SH-SY5Y (cell line): ENCODE measurements at regions not wholly inside any gene's neighbourhood (a gene's known extent, or its start where the extent isn't known, plus 50 kb on each side); places are given as distances from the start of the nearest gene placed in this dataset.

Experiments
- GATA2 ChIP-seq: IDR thresholded peaks from 2 replicates; pipeline ENCODE4 v1.6.1; 2011; ENCODE audit warnings: mild to moderate bottlenecking, low read depth, low read length
- GATA3 ChIP-seq: IDR thresholded peaks from 2 replicates; pipeline ENCODE4 v1.6.1; 2011; ENCODE audit warnings: low read depth, mild to moderate bottlenecking, low read length, moderate library complexity

- TF ChIP-seq GATA2 (no peak), GATA3 (no peak)
Measured at GRCh38 chr14:62304257-62304656, 542.0 kb downstream of the SNAPC1 start.
